Liver (tissue), 8 donors: ENCODE measurements at regions not wholly inside any gene's neighbourhood (a gene's known extent, or its start where the extent isn't known, plus 50 kb on each side); places are given as distances from the start of the nearest gene placed in this dataset.
"Not testable (repeated sequence)": the region's sequence is repeated elsewhere in the genome, so short reads cannot be mapped to it uniquely, and the experiment has no call there.

ENCODE experiments used
- DNase-seq: peaks from one replicate; pipeline ENCODE4 v3.0.0-alpha.2; 2017; ENCODE audit warnings: low spot score
- H3K27ac ChIP-seq, 2 donors: one replicate each; pipeline ENCODE4 v1.7.0; 2013; ENCODE audit warnings: inconsistent platforms in 2 of 2, low read length in 2 of 2, control low read depth in 1 of 2, low read depth in 1 of 2, mild to moderate bottlenecking in 1 of 2
- H3K27me3 ChIP-seq, 4 donors: one replicate each; pipeline versions ENCODE4 v1.6.1 to v1.7.0; 2013; ENCODE audit warnings: low read length in 3 of 4, inconsistent platforms in 1 of 4, mild to moderate bottlenecking in 1 of 4, moderate library complexity in 1 of 4; ENCODE audit not compliant: control insufficient read depth in 4 of 4, insufficient read depth in 4 of 4
- H3K36me3 ChIP-seq, 4 donors: one replicate each; pipeline versions ENCODE4 v1.6.1 to v1.7.0; 2013; ENCODE audit warnings: low read length in 3 of 4, mild to moderate bottlenecking in 3 of 4, low read depth in 1 of 4, moderate library complexity in 1 of 4; ENCODE audit not compliant: control insufficient read depth in 4 of 4, insufficient read depth in 3 of 4
- H3K4me1 ChIP-seq, 4 donors: one replicate each; pipeline versions ENCODE4 v1.6.1 to v1.7.0; 2013; ENCODE audit warnings: low read length in 3 of 4, mild to moderate bottlenecking in 3 of 4, moderate library complexity in 1 of 4; ENCODE audit not compliant: control insufficient read depth in 4 of 4, insufficient read depth in 4 of 4
- H3K4me3 ChIP-seq, 3 donors: one replicate each; pipeline versions ENCODE4 v1.6.1 to v1.7.0; 2013; ENCODE audit warnings: low read length in 3 of 3, control low read depth in 1 of 3, low read depth in 1 of 3, mild to moderate bottlenecking in 1 of 3
- H3K9ac ChIP-seq, 2 donors: one replicate each; pipeline ENCODE4 v1.7.0; 2013; ENCODE audit warnings: low read length in 2 of 2, mild to moderate bottlenecking in 2 of 2, moderate library complexity in 2 of 2, control low read depth in 1 of 2, low read depth in 1 of 2
- H3K9me3 ChIP-seq, 4 donors: one replicate each; pipeline versions ENCODE4 v1.6.1 to v1.7.0; 2013; ENCODE audit warnings: low read length in 3 of 4; ENCODE audit not compliant: control insufficient read depth in 4 of 4
- ATF3 ChIP-seq: IDR thresholded peaks from 2 replicates; pipeline ENCODE4 v1.6.1; 2016; ENCODE audit warnings: antibody characterized with exemption
- CTCF ChIP-seq: fragments of 150-350 bp; IDR thresholded peaks from 2 replicates; pipeline ENCODE4 v1.5.1; 2017; ENCODE audit warnings: improper control_type of control experiment, low read depth, low read length; ENCODE audit not compliant: missing input control
- FOXA2 ChIP-seq: IDR thresholded peaks from 2 replicates; pipeline ENCODE4 v1.6.1; 2016; ENCODE audit warnings: antibody characterized with exemption
- GABPA ChIP-seq, 2 donors: IDR thresholded peaks in 1 of 2; conservative IDR thresholded peaks in 1 of 2; 2 replicates each; pipeline ENCODE4 v1.6.1; 2016; ENCODE audit warnings: antibody characterized with exemption in 2 of 2, mild to moderate bottlenecking in 1 of 2, moderate library complexity in 1 of 2
- HNF4A ChIP-seq, 2 donors: conservative IDR thresholded peaks; 2 replicates each; pipeline ENCODE4 v1.6.1; 2016; ENCODE audit warnings: antibody characterized with exemption in 2 of 2, mild to moderate bottlenecking in 2 of 2
- HNF4G ChIP-seq: IDR thresholded peaks from 2 replicates; pipeline ENCODE4 v1.6.1; 2016; ENCODE audit warnings: antibody characterized with exemption
- NR2F2 ChIP-seq: IDR thresholded peaks from 2 replicates; pipeline ENCODE4 v1.6.1; 2016; ENCODE audit warnings: antibody characterized with exemption
- RAD21 ChIP-seq, 2 donors: IDR thresholded peaks; 2 replicates each; pipeline ENCODE4 v1.6.1; 2016; ENCODE audit warnings: antibody characterized with exemption in 2 of 2, mild to moderate bottlenecking in 2 of 2
- RXRA ChIP-seq, 2 donors: IDR thresholded peaks; 2 replicates each; pipeline ENCODE4 v1.6.1; 2017 to 2018; ENCODE audit warnings: antibody characterized with exemption in 2 of 2, mild to moderate bottlenecking in 1 of 2
- TAF1 ChIP-seq: conservative IDR thresholded peaks from 2 replicates; pipeline ENCODE4 v1.6.1; 2016; ENCODE audit warnings: antibody characterized with exemption, mild to moderate bottlenecking
- YY1 ChIP-seq: IDR thresholded peaks from 2 replicates; pipeline ENCODE4 v1.6.1; 2016; ENCODE audit warnings: antibody characterized with exemption, mild to moderate bottlenecking
- ZBTB33 ChIP-seq: IDR thresholded peaks from 2 replicates; pipeline ENCODE4 v1.6.1; 2016; ENCODE audit warnings: antibody characterized with exemption
- WGBS: extraction: QIAGEN DNeasy Blood & Tissue Kit; methylation state at CpG from one replicate; pipeline ENCODE4 v1.1.7; 2013; 5-methylcytosine and 5-hydroxymethylcytosine counted together
- donor health status: healthy.
- donor health status: healthy.
- donor health status: healthy.
- donor health status: healthy.
- donor health status: healthy.

GRCh38 chr20:29073640-29074039 lies 2183.8 kb upstream of the DEFB115 start:
- H3K9me3 ChIP-seq, H3K27ac ChIP-seq, H3K4me3 ChIP-seq, H3K36me3 ChIP-seq, H3K4me1 ChIP-seq, H3K27me3 ChIP-seq, DNase-seq, H3K9ac ChIP-seq: not testable (repeated sequence)
- 70% methylated on average over 8 of the region's 8 CpGs for WGBS

GRCh38 chr20:29079769-29080690 lies 2177.4 kb upstream of the DEFB115 start:
- Histone ChIP-seq H3K4me3 (peak overlapping the region; percentile 35 to 79 (median 41)), H3K9me3 (peaks cover 0 to 7% (median 3%) of the 10 kb centered on the region in 4 donors), H3K4me1 (no peaks in the 10 kb centered on the region), H3K9ac (peak overlapping the region in 1 of 2 donors; percentile 39), H3K27ac (peak overlapping the region in 1 of 2 donors; percentile 37), H3K36me3 (no peaks in the 10 kb centered on the region), H3K27me3 (no peaks in the 10 kb centered on the region)
- TF ChIP-seq RXRA (IDR thresholded peaks at IDR 0.05) (peak in 1 of 2 donors; percentile 9), NR2F2 (no peak), GABPA (IDR thresholded peaks at IDR 0.05 in 1 of 2, conservative IDR thresholded peaks at IDR 0.05 in 1 of 2) (peak in 1 of 2 donors; percentile 85), FOXA2 (no peak), YY1 (peak; percentile 45)
- DNase-seq: peak; percentile 50
- WGBS: 28% methylated on average over 68 of the region's 68 CpGs

GRCh38 chr20:29081712-29082111 lies 2175.8 kb upstream of the DEFB115 start:
- H3K4me1 ChIP-seq, H3K4me3 ChIP-seq, H3K36me3 ChIP-seq, H3K27me3 ChIP-seq, H3K9ac ChIP-seq, H3K27ac ChIP-seq, H3K9me3 ChIP-seq, DNase-seq: not testable (repeated sequence)
- WGBS: 77% methylated on average over 1 of the region's 1 CpG

GRCh38 chr20:29085625-29086024 lies 2171.8 kb upstream of the DEFB115 start:
- no peak for TF ChIP-seq ATF3
- no peak for TF ChIP-seq TAF1
- no peak for TF ChIP-seq FOXA2
- TF ChIP-seq GABPA (IDR thresholded peaks at IDR 0.05 in 1 of 2, conservative IDR thresholded peaks at IDR 0.05 in 1 of 2): no peak
- TF ChIP-seq RAD21 (IDR thresholded peaks at IDR 0.05): no peak
- no peak for TF ChIP-seq HNF4G
- no peak for TF ChIP-seq ZBTB33
- no peak for TF ChIP-seq HNF4A (conservative IDR thresholded peaks at IDR 0.05)
- no peak for TF ChIP-seq CTCF
- no peak for TF ChIP-seq RXRA (IDR thresholded peaks at IDR 0.05)
- TF ChIP-seq YY1: no peak
- Histone ChIP-seq H3K36me3 (no peaks in the 10 kb centered on the region), H3K9ac (no peak overlapping the region), H3K27me3 (no peaks in the 10 kb centered on the region), H3K27ac (no peak overlapping the region), H3K9me3 (no peaks in the 10 kb centered on the region), H3K4me1 (no peaks in the 10 kb centered on the region), H3K4me3 (no peak overlapping the region)
- no peak for DNase-seq
- 14% methylated on average over 1 of the region's 1 CpG for WGBS

GRCh38 chr20:29086145-29086718 lies 2171.2 kb upstream of the DEFB115 start:
- H3K27ac ChIP-seq, H3K27me3 ChIP-seq, H3K9ac ChIP-seq, H3K4me3 ChIP-seq, H3K4me1 ChIP-seq, H3K9me3 ChIP-seq, H3K36me3 ChIP-seq, DNase-seq: not testable (repeated sequence)
- WGBS: 85% methylated on average over 11 of the region's 11 CpGs
